Stimulated activated CD4-positive, alpha-beta T cell treated with anti-CD3 and anti-CD28 coated beads, Interleukin-1b, Interleukin-23, amount 100 ng/mL, for 48 hours (primary cell): ENCODE measurements at regions not wholly inside any gene's neighbourhood (a gene's known extent, or its start where the extent isn't known, plus 50 kb on each side); places are given as distances from the start of the nearest gene placed in this dataset.
"Not testable (repeated sequence)": the region's sequence is repeated elsewhere in the genome, so short reads cannot be mapped to it uniquely, and the experiment has no call there.

ENCODE experiments used
- DNase-seq: peaks from one replicate; pipeline ENCODE4 v3.0.0-alpha.2; 2020

DNA sequence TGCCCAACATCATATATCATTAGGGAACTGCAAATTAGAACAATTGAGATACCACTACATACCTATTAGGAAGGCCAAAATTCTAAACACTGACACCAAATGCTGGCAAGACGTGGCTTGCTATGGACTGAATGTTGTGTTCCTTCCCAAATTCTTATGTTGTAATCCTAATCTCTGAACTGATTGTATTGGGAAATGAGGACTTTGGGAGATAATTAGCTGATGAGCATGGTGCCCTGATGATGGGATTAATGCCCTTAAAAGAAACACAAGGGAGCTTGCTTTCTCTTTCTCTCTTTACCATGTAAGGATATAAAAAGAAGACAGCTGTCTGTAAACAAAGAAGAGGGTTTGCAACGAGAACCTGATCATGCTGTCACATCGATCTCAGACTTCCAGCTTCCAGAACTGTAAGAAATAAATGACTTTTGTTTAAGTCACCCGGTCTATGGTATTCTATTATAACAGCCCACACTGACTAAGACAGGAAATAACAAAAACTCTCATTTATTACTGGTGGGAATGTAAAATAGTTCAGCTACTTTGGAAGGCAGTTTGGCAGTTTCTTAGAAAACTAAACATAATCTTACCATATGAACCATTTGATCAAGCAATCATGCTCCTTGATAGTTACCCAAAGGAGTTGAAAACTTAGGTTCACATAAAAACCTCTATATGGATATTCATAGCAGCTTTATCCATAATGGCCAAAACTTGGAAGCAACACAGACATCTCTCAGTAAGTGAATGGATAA, 458.3 kb upstream of the CBLB start:
- no peak for DNase-seq

DNA sequence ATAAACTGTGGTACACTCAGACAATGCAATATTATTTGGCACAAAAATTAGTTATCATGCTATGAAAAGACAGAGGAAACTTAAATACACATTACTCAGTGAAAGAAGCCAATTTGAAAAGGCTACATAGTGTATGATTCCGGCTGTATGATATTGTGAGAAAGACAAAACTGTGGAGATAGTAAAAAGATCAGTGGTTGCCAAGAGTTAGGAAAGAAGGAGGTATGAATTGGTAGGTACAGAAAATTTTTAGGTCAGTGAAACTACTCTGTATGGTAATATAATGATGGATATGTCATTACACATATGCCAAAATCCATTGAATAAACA, 458.8 kb upstream of the CBLB start:
- no peak for DNase-seq

DNA sequence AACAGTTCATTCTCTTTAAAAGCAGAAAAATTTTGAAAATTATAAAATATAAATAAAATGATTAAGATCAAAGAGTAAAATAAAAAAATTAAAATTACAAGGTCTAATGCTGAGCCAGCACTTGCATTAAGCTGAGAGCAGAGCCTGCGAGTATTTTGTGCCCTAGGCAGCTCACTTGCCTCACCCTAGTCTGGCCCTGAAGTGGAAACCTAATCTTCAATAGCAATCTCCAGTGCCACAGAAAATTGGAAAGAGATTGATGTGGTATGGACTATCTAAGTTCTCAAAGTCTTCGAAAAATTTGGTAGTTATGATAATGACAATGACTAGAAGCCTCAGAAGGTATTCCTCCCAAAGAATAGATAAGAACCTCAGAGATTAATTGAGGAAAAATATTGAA, 459.4 kb upstream of the CBLB start:
- DNase-seq = no peak

DNA sequence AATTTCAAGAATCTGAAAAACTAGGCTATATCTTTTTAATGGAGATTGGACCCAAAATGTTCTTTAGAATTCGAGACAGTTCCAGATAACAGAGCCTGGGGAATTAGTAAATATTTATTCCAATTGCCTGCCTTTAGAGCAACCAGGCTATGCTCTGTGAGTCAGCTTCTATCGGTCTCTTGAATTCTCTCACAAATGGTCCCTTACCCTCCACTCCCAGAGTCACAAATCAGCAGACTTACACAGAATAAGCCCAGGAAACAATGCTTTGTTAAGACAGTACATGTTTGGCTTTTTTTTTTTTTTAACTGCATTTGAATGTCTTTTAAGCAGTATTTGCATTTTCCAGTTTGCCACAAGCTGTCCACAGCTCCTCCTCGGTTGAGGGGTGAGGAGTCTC, 460.7 kb upstream of the CBLB start:
- DNase-seq = no peak

DNA sequence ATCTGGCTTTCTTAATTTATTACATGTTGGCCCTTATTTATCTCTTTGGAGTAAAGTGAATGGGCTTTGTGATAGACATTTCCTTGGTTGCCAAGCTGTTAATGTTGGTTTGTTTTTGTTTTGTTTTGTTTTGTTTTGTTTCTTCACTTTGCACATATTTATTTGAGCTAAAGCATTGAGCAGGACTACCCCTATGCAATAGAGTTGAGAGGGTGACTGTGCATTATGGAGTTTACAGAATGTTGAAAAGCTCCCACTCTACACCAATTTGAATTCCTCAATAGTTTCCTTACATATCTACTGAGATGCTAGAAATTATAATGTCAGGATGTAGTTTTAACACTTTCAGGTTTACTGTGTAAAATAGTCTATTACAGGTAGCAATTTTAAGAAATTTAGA, 462.8 kb upstream of the CBLB start:
- no peak for DNase-seq

DNA sequence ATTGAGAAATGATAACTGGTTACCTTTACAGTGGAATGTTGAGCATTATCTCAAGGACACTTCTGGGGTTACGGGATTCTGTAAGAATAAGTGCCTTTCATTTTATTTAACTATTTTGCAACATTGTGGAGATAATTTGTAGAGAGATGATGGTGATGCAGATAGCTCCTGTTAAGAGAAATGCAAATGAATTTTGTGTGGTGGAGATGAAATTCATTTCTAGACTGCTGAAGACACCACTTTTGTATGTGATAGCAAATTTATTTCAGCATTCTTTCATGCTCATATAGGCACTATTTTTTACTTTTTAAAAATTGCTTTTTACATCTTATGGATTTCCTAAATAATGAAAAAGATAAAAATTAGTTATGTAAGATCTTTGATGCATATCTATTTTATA, 463.3 kb upstream of the CBLB start:
- no peak for DNase-seq

DNA sequence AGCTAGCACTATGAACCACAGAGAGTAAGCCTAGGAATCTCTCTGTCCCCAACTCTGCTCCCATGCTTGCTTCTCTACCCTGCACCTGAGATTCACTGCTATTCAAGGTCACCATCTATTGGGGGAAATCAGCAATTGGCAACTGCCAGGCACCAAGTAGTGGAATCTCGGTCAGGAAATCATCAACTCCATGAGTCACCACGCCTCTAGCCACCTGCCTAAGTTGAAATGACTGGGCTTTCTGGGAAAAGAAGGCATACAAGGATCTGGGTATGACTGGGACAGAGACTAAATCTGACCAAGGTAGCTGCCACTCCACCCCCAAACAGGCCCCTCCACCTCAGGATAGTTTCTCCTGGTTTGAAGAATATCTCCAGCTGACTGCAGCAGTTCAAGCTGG, 464.1 kb upstream of the CBLB start:
- DNase-seq = peak; percentile 85

DNA sequence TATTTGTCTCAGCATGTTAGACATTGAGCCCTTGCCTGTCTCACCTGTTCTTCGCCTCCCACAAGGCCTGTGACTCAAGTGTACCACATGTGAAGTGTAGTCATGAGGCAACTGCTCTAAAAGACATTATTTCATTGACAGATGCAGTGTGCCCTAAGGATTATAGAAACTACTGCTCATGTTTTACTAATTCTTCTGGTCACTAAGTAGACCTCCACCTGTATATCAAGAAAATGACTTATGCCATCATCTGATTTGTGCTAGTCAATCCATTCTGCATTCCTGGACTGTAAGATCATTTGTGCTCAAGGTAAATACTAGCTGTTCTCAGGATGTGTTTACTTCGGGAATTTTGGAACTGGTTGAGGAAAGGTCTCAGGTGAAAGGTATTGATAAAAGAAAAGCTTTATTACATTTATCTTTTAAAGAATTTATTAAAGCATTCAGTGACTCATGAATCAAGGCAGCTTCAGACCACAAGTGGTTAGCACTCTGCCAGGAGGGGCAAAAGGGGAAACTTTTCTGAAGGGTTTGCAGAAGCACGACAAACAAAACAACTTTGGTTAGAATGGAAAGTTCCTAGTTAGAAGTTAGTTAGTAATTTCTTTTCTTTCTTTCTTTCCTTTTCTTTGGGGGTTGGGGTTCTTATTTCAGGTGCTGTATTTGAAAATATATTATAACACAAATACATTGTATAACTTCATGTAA, 465.3 kb upstream of the CBLB start:
- peak; percentile 81 for DNase-seq

DNA sequence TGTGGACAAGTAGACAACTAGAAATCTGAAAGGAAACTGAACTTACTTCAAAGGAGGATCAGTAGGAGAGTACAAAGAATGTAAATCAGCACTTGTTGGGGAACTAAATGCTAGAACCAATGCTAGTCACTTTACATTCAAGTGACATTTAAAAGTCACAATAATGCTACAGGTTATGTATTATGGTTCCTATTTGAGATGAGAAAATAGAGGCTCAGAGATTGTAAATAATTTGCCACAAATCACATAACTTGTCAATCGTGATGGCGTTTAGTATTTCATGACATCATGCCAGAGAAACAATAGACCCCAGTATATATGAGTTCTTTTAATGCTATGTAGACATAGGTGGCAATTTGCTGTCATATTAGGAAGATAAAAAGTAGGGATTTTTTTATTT, 467.8 kb upstream of the CBLB start:
- no peak for DNase-seq

DNA sequence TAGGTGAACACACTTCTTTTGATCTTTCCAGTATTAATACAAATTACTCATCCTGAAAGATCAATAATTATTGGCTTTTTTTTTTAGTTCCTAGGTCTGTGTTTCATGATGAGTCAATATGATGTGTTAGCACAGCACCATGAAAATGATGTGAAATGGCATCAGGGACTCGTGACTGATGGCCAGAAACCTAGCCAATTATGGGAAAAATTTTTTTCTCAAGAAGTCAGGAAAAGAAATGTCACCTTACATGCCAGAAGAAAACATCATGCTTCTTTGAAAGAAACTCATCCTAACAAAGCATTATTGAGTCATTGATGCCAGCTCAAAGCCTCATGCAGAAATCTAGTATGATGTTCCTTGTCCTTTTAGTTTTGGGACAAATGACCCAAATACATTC, 468.3 kb upstream of the CBLB start:
- DNase-seq = peak; percentile 43

DNA sequence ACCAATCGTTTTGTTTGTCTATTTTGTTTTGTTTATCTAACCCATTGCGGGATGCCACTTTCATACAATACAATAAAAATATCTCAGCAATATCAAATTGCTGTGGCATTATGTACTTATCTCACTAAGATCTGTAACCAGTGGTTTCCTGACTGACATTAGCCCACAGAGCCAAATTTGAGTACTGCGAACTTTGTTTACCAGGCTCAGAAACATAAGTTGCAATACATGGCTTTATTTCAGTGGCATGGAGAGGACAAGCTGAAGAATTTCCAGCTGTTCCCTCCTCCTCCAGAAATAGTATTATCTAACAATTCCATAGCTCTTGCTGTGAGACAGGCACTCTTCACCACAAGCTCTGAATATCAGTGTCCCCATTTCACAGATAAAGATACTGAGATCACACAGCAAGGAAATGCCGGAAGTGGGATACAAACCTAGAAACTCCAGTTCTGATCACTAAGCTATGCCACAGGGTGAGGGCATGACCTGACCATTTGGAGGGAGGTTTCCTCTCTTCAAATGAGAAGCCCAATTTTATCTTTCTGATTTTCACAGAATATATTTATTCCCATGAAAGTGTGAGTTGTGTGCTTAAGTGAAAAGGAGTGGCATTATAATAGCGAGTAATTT, 469.9 kb upstream of the CBLB start:
- no peak for DNase-seq

DNA sequence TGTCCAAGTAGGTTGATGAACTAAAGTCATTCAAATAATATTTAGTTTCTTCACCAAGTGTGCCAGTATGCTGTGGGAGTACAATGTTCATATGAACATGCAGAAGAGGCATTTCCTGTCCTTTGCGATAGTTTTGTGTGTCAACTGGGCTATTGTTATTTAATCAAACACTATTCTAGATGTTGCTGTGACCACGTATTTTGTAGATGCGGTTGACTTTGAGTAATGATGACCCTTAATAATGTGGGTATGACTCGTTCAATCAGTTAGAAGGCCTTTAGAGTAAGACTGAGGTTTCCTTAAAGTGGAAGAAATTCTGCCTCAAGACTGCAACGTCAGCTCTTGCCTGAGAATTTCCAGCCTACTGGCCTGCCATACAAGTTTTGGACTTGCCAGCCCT, 470.7 kb upstream of the CBLB start:
- DNase-seq = no peak

DNA sequence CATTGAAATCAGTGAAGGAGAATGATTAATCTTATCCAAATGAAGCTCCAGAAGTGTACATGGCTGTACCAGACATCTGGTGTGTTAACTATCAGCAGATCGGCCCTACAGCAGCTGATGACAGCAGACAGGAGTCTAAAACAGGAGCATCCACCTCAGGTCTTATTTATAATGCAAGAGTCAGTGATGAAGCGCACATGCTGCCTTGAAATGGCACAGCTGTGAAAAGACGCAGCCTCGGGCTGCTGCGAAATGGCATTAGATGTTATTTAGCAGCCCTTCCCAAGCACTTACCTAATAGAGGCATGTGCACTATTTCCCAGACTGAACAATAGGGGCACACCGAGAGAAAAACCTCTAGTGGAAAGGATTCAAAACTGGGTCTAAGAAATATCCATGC, 472.3 kb upstream of the CBLB start:
- no peak for DNase-seq

DNA sequence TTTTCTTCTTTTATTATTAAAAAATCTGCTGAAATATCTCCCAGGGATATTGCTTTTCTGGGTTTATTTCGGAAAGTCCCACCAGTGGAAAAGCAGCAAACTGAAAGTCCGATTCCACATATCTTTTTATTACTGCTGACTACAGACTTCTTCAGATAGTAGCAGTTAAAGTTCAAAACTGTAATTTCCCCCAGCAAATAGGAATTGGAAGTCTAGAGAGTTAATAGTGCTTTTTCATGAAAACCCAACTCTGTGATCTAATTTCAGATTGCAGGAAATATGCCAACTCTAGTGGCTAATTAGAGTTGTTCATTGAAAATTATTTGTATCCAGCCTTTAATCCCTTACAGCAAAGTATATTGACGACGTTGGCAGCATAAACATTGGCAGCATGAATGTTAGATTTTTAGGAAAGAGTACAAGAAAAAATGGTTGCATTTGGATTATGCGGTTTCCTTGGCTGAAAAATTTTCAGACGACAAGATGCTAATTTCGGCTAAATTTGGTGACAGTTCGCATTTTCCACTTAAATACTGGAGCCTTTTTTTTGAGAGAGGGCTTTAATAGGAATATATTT, 472.9 kb upstream of the CBLB start:
- DNase-seq = no peak

DNA sequence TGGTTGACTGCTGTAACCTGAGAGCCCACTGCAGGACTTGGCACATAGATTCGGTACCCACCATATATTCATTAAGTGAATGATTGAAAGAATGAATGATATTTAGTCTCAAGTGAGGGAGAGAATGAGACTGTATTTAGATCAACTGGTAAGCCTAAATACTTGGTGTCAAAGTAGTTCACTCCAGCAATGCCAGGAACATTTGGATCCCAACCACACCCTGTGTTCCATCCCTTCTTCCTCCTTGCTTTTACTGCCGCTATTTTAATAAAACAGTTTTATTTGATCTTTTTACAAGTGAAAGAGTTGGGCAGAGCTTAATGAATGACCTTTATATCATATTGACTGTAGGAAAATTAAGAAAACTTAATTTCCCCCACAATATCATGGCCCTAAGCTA, 473.6 kb upstream of the CBLB start:
- no peak for DNase-seq

DNA sequence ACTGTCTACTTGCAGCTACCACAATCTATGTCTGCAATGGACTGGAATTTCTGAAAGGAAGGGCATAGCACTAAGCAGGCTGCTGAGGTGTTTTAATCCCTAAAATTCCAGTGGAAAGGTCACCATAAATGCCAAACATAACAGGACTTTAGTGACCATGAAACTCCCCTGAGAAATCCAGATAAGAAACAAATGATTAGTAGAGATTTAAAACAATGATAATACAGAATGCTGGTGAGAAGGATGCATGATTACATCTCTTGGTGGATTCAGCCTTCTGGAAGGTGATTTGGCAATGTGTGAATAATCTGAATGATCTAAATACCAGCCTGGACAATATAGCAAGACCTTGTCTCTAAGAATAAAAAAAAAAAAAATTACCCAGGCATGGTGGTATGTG, 475.0 kb upstream of the CBLB start:
- no peak for DNase-seq

DNA sequence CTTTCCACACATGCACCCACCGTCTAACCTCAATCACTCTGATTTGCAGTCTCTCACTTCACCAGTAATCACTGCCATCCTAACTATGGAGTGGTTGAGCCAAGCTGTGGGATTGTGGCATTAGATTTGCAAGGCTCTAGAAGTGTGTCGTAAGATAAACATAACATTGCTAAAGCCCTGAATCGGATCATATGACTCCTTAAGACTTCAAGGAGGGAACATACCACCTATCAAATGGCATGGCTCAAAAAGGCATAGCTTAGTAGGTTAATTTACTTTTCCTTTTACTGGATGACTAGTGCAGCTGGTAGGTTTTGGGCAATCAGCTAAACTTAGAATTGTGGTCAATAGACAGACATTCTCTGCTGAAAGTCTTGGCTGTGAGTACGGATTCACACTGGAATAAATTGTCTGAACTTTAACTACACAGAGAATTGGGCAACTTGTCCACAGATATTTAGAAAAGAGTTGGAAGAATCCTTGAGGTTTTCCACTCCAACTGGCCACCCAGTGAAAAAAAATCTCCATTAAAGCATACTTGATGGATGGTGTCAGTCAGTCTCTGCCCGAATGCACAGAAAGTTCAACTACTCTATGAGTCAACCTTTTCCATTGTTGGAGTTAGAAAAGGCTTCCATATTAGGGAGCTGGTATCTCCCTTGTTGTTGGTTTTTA, 476.7 kb upstream of the CBLB start:
- DNase-seq = no peak

DNA sequence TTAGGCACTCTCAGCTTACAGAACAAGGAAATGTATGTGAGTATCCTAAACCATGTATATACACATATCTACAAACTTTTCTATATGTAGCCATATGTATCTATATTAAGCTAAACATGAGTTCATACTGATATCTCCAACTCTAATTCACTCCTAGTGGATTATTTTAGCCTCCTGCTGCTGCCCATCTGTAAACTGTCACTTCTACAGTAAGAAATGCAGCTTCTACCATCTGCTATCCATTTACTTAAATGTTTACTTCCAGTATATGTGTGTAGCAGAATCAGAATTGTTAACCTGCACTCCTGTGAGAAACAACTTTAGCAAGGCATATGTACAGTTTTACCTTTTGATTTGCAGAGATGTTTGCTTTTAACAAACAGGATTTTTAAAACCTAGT, 478.5 kb upstream of the CBLB start:
- DNase-seq = no peak

DNA sequence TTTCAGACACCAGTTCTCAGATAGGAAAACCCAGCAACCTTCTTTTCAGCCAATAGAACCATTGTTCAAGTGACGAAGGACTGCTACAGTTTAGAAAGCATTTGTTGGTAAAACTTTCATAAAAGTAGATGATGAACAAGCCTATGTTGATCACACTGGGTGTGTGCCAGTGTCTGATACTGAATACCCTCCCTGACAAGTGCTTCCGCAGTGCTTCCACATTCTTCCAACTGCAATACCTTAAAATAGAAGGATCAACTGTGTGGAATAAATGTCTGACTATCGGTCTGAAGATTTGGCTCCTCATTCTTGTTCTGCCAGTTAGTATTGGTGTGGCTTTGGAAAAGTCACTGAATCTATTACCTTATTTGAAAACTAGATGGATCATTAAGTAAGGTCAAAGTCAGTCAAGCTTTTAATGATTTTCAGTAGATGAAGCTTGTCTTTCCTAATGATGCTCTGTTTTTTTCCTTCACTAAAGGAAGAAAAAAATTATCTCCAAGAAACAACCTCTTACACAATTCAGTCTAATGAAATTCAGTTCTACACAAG, 479.4 kb upstream of the CBLB start:
- no peak for DNase-seq

DNA sequence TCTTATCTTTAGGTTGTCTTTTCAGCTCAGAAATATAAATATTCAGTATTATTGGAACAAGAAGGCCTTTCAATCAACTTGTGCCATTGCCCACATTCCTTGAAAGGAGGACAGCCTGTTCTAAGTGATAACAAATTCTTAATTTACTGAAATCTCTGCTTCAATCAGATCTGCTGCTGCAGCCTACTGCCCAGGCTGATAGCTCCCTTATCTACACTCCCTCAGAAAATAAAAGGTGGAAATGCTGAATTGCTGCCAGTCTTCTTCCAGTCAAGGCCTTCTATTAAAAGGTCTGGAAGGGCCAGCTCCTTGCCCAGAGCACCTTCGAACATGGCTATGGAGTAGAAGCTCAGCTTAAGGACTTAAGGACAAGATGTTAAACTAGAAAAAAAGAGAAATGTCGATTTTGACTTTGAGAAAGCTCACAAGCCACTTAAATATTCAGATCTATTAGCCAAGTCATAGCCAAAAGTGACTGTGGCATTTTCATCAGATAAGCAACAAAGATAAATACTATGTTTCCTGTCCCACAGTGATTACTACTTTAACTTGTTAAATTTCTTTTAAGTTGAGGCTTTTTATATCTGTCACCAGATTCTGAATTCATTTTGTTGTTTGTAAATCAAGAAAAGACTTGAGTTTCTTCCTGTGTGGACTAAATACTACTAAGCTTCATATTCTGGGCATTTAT, 480.5 kb upstream of the CBLB start:
- DNase-seq = no peak

DNA sequence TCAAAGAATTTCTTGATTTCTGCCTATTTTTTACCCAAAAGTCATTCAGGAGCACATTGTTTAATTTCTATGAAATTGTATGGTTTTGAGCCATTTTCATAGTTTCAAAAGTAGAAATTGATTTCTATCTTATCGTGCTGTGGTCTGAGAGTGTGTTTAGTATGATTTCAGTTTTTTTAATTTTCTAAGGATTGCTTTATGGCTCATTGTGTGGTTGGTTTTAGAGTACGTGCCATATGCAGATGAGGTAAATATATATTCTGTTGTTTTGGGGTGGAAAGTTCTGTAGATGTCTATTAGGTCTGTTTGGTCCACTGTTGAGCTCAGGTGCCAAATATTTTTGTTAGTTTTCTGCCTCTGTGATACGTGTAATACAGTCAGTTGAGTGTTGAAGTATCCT, 487.1 kb upstream of the CBLB start:
- DNase-seq = no peak

DNA sequence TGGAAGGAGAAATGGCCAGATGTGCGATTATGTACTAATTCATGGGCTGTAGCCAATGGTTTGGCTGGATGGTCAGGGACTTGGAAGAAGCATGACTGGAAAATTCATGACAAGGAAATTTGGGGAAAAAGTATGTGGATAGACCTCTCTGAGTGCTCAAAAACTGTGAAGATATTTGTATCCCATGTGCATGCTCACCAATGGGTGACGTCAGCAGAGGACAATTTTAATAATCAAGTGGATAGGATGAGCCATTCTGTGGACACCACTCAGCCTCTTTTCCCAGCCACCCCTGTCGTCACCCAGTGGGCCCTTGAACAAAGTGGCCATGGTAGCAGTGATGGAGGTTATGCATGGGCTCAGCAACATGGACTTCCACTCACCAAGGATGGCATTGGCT, 490.9 kb upstream of the CBLB start:
- DNase-seq = no peak

DNA sequence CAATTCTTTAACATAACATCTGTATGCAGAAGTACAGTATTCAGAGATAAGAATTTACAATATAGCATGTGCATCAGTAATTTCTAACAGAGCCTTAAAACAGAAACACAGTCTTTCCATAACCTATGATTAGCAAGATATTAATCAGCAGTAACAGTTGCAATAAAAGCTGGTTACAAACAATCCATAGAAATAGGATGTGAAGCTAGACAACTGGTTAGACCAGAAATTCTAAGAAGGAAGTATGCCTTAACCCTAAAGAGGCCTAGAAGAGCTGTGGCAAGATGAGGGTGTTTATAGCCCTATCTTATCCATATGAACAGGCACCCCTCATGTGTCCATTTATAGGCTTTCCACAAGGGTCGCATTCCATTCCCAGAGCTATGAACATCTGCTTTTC, 492.1 kb upstream of the CBLB start:
- not testable (repeated sequence) for DNase-seq
